SH-SY5Y (cell line): ENCODE measurements at regions not wholly inside any gene's neighbourhood (a gene's known extent, or its start where the extent isn't known, plus 50 kb on each side); places are given as distances from the start of the nearest gene placed in this dataset.

Source experiments
- GATA2 ChIP-seq: IDR thresholded peaks from 2 replicates; pipeline ENCODE4 v1.6.1; 2011; ENCODE audit warnings: mild to moderate bottlenecking, low read depth, low read length
- GATA3 ChIP-seq: IDR thresholded peaks from 2 replicates; pipeline ENCODE4 v1.6.1; 2011; ENCODE audit warnings: low read depth, mild to moderate bottlenecking, low read length, moderate library complexity

GRCh38 chr4:163806653-163807052, 312.2 kb downstream of the TMA16 start:
- no peak for TF ChIP-seq GATA2
- TF ChIP-seq GATA3, result no peak

- TF ChIP-seq GATA3 (no peak), GATA2 (no peak)
Measured at GRCh38 chr4:163808011-163808410, 313.5 kb downstream of the TMA16 start.

GRCh38 chr4:163810755-163811154, 316.3 kb downstream of the TMA16 start:
- TF ChIP-seq GATA3 (no peak), GATA2 (no peak)

GRCh38 chr4:163815776-163816175, 321.3 kb downstream of the TMA16 start:
- TF ChIP-seq GATA3 (no peak), GATA2 (no peak)

- TF ChIP-seq GATA3 (no peak), GATA2 (no peak)
Measured at GRCh38 chr4:163816494-163816893, 322.0 kb downstream of the TMA16 start.

GRCh38 chr4:163818673-163819072, 324.2 kb downstream of the TMA16 start:
- TF ChIP-seq GATA3, result no peak
- no peak for TF ChIP-seq GATA2

GRCh38 chr4:163833669-163834068, 339.2 kb downstream of the TMA16 start:
- TF ChIP-seq GATA2 (no peak), GATA3 (no peak)

- TF ChIP-seq GATA3 (no peak), GATA2 (no peak)
Measured at GRCh38 chr4:163846008-163846407, 351.5 kb downstream of the TMA16 start.

- TF ChIP-seq GATA2, result no peak
- TF ChIP-seq GATA3, result no peak
Measured at GRCh38 chr4:163852246-163852645, 357.8 kb downstream of the TMA16 start.

GRCh38 chr4:163857903-163858302, 363.4 kb downstream of the TMA16 start:
- TF ChIP-seq GATA2 (no peak), GATA3 (no peak)

GRCh38 chr4:163858515-163858914, 364.0 kb downstream of the TMA16 start:
- no peak for TF ChIP-seq GATA3
- TF ChIP-seq GATA2, result no peak

- TF ChIP-seq GATA3, result no peak
- no peak for TF ChIP-seq GATA2
Measured at GRCh38 chr4:163863082-163863481, 368.6 kb downstream of the TMA16 start.

GRCh38 chr4:163865010-163865409, 370.5 kb downstream of the TMA16 start:
- no peak for TF ChIP-seq GATA3
- no peak for TF ChIP-seq GATA2

GRCh38 chr4:163866728-163867315, 372.3 kb downstream of the TMA16 start:
- TF ChIP-seq GATA2 (no peak), GATA3 (no peak)

GRCh38 chr4:163868445-163868844, 374.0 kb downstream of the TMA16 start:
- TF ChIP-seq GATA3, result no peak
- TF ChIP-seq GATA2, result no peak

GRCh38 chr4:163871078-163871477, 376.6 kb downstream of the TMA16 start:
- TF ChIP-seq GATA2, result no peak
- TF ChIP-seq GATA3, result no peak

GRCh38 chr4:163875327-163875726, 380.8 kb downstream of the TMA16 start:
- TF ChIP-seq GATA2 (no peak), GATA3 (no peak)
